ENCODE measurements at regions not wholly inside any gene's neighbourhood (a gene's known extent, or its start where the extent isn't known, plus 50 kb on each side); places are given as distances from the start of the nearest gene placed in this dataset.

- TF ChIP-seq CTCF (IDR thresholded peaks at IDR 0.05): no peak
Measured at GRCh38 chr6:134532694-134533624, 215.0 kb upstream of the SGK1 start.

- TF ChIP-seq CTCF (IDR thresholded peaks at IDR 0.05): no peak
Measured at GRCh38 chr6:134531611-134532010, 213.7 kb upstream of the SGK1 start.

- no peak for TF ChIP-seq CTCF (IDR thresholded peaks at IDR 0.05)
Measured at GRCh38 chr6:134531188-134531551, 213.3 kb upstream of the SGK1 start.

GRCh38 chr6:134529921-134530320 lies 212.0 kb upstream of the SGK1 start:
- no peak for TF ChIP-seq CTCF (IDR thresholded peaks at IDR 0.05)

GRCh38 chr6:134529305-134529704 lies 211.4 kb upstream of the SGK1 start:
- no peak for TF ChIP-seq CTCF (IDR thresholded peaks at IDR 0.05)

- no peak for TF ChIP-seq CTCF (IDR thresholded peaks at IDR 0.05)
Measured at GRCh38 chr6:134527108-134527787, 209.3 kb upstream of the SGK1 start.

- TF ChIP-seq CTCF (IDR thresholded peaks at IDR 0.05): no peak
Measured at GRCh38 chr6:134525190-134525868, 207.4 kb upstream of the SGK1 start.

Measured in LNCAP (cell line).